Stimulated activated CD8-positive, alpha-beta memory T cell treated with anti-CD3 and anti-CD28 coated beads, Interleukin-2, amount 100 ng/mL, for 1 hour (primary cell): ENCODE measurements at regions not wholly inside any gene's neighbourhood (a gene's known extent, or its start where the extent isn't known, plus 50 kb on each side); places are given as distances from the start of the nearest gene placed in this dataset.

Experiments
- DNase-seq, 2 donors: peaks; one replicate each; pipeline ENCODE4 v3.0.0-alpha.2; 2020; ENCODE audit warnings: low read depth in 2 of 2

GRCh38 chr2:41393621-41394020 lies 654.2 kb upstream of the PKDCC start:
- DNase-seq, result no peak

GRCh38 chr2:41394541-41394940 lies 653.3 kb upstream of the PKDCC start:
- no peak for DNase-seq

GRCh38 chr2:41395692-41396091 lies 652.1 kb upstream of the PKDCC start:
- no peak for DNase-seq

GRCh38 chr2:41399437-41400087 lies 648.3 kb upstream of the PKDCC start:
- no peak for DNase-seq

GRCh38 chr2:41400088-41400665 lies 647.6 kb upstream of the PKDCC start:
- DNase-seq, result no peak

GRCh38 chr2:41405441-41405840 lies 642.4 kb upstream of the PKDCC start:
- no peak for DNase-seq

GRCh38 chr2:41409328-41409727 lies 638.5 kb upstream of the PKDCC start:
- no peak for DNase-seq

- no peak for DNase-seq
These were observed 637.8 kb upstream of the PKDCC start for GRCh38 chr2:41410011-41410410.

- DNase-seq, result no peak
These were observed 633.9 kb upstream of the PKDCC start for GRCh38 chr2:41413813-41414485.

- DNase-seq, result no peak
These were observed 633.2 kb upstream of the PKDCC start for GRCh38 chr2:41414486-41415230.

GRCh38 chr2:41417511-41417910 lies 630.3 kb upstream of the PKDCC start:
- no peak for DNase-seq

- DNase-seq, result no peak
These were observed 627.6 kb upstream of the PKDCC start for GRCh38 chr2:41420219-41420618.

GRCh38 chr2:41420872-41421271 lies 626.9 kb upstream of the PKDCC start:
- no peak for DNase-seq

GRCh38 chr2:41431756-41432155 lies 616.1 kb upstream of the PKDCC start:
- no peak for DNase-seq

- DNase-seq, result no peak
These were observed 615.4 kb upstream of the PKDCC start for GRCh38 chr2:41432459-41432858.

- DNase-seq, result no peak
These were observed 612.8 kb upstream of the PKDCC start for GRCh38 chr2:41434991-41435390.

- no peak for DNase-seq
These were observed 605.9 kb upstream of the PKDCC start for GRCh38 chr2:41441958-41442357.

GRCh38 chr2:41445865-41446264 lies 602.0 kb upstream of the PKDCC start:
- DNase-seq, result no peak

- DNase-seq, result no peak
These were observed 601.6 kb upstream of the PKDCC start for GRCh38 chr2:41446266-41446665.

GRCh38 chr2:41448221-41448620 lies 599.6 kb upstream of the PKDCC start:
- DNase-seq, result no peak

- DNase-seq, result no peak
These were observed 590.8 kb upstream of the PKDCC start for GRCh38 chr2:41457026-41457425.

- DNase-seq, result no peak
These were observed 587.2 kb upstream of the PKDCC start for GRCh38 chr2:41460661-41461060.

GRCh38 chr2:41464395-41464794 lies 583.4 kb upstream of the PKDCC start:
- DNase-seq, result no peak
